ENCODE measurements at regions not wholly inside any gene's neighbourhood (a gene's known extent, or its start where the extent isn't known, plus 50 kb on each side); places are given as distances from the start of the nearest gene placed in this dataset.

GRCh38 chr5:15133456-15133965, 261.9 kb upstream of the ANKH start:
- TF ChIP-seq CTCF (IDR thresholded peaks at IDR 0.05; ENCODE audit: low read depth, low read length) (no peak), EZH2phosphoT487 (IDR thresholded peaks at IDR 0.05; ENCODE audit: low read depth) (no peak)

All from OCI-LY3 (cell line).